NCI-H146 (cell line): ENCODE measurements at regions not wholly inside any gene's neighbourhood (a gene's known extent, or its start where the extent isn't known, plus 50 kb on each side); places are given as distances from the start of the nearest gene placed in this dataset.

ENCODE experiments used
- DNase-seq: peaks from one replicate; lab custom pipeline; 2025; lab: John Stamatoyannopoulos, UW

GRCh38 chr1:21346365-21347071 is 56.3 kb upstream of the ECE1 start:
- no peak for DNase-seq

GRCh38 chr1:21344750-21345443 is 54.6 kb upstream of the ECE1 start:
- no peak for DNase-seq

- DNase-seq: no peak
Observed at GRCh38 chr1:21344098-21344749, 54.0 kb upstream of the ECE1 start.

GRCh38 chr1:21342961-21343838 is 52.9 kb upstream of the ECE1 start:
- no peak for DNase-seq

- DNase-seq: no peak
Observed at GRCh38 chr1:21341517-21342078, 51.3 kb upstream of the ECE1 start.

GRCh38 chr1:21341022-21341421 is 50.8 kb upstream of the ECE1 start:
- peak; percentile 50 for DNase-seq

- DNase-seq: no peak
Observed at GRCh38 chr1:21340230-21340945, 50.1 kb upstream of the ECE1 start.
